Superior temporal gyrus (tissue), 1 donor: ENCODE measurements at regions not wholly inside any gene's neighbourhood (a gene's known extent, or its start where the extent isn't known, plus 50 kb on each side); places are given as distances from the start of the nearest gene placed in this dataset.

ENCODE experiments used
- DNase-seq: peaks from one replicate; pipeline ENCODE4 v3.0.0-alpha.2; 2016; ENCODE audit errors: extremely low spot score

GRCh38 chr22:19574247-19574646 lies 50.0 kb upstream of the CLDN5 start:
- no peak for DNase-seq

GRCh38 chr22:19576460-19577421 lies 52.5 kb upstream of the CLDN5 start:
- no peak for DNase-seq

GRCh38 chr22:19577422-19577966 lies 53.3 kb upstream of the CLDN5 start:
- no peak for DNase-seq

GRCh38 chr22:19578180-19579004 lies 54.2 kb upstream of the CLDN5 start:
- no peak for DNase-seq

GRCh38 chr22:19579115-19579811 lies 55.1 kb upstream of the CLDN5 start:
- DNase-seq = no peak

- DNase-seq = no peak
Measured at GRCh38 chr22:19579880-19580279, 55.7 kb upstream of the CLDN5 start.

GRCh38 chr22:19580291-19580890 lies 56.2 kb upstream of the CLDN5 start:
- no peak for DNase-seq

- no peak for DNase-seq
Measured at GRCh38 chr22:19582033-19582693, 58.0 kb upstream of the CLDN5 start.

GRCh38 chr22:19586922-19587684 lies 62.9 kb upstream of the CLDN5 start:
- no peak for DNase-seq

- DNase-seq = no peak
Measured at GRCh38 chr22:19590696-19591095, 66.5 kb upstream of the CLDN5 start.

- no peak for DNase-seq
Measured at GRCh38 chr22:19591568-19591967, 67.4 kb upstream of the CLDN5 start.

- no peak for DNase-seq
Measured at GRCh38 chr22:19592464-19592863, 68.3 kb upstream of the CLDN5 start.

- DNase-seq = no peak
Measured at GRCh38 chr22:19593991-19594569, 69.9 kb upstream of the CLDN5 start.

- DNase-seq = no peak
Measured at GRCh38 chr22:19595532-19595931, 71.3 kb upstream of the CLDN5 start.

- no peak for DNase-seq
Measured at GRCh38 chr22:19596680-19597398, 72.6 kb upstream of the CLDN5 start.

GRCh38 chr22:19597399-19597735 lies 73.2 kb upstream of the CLDN5 start:
- DNase-seq = no peak

- DNase-seq = no peak
Measured at GRCh38 chr22:19598054-19598855, 74.0 kb upstream of the CLDN5 start.

- DNase-seq = no peak
Measured at GRCh38 chr22:19599004-19599403, 74.8 kb upstream of the CLDN5 start.
